HL-60 (cell line): ENCODE measurements at regions not wholly inside any gene's neighbourhood (a gene's known extent, or its start where the extent isn't known, plus 50 kb on each side); places are given as distances from the start of the nearest gene placed in this dataset.

Source experiments
- DNase-seq, 2 experiments: peaks; one replicate each; pipeline ENCODE4 v3.0.0-alpha.2; 2010 to 2020; ENCODE audit warnings: low read depth in 1 of 2, low spot score in 1 of 2
- H3K27ac ChIP-seq: fragments of 250-450 bp; sonication (Bioruptor Pico); replicated peaks from 2 replicates; pipeline ENCODE4 v1.5.1; 2020; ENCODE audit warnings: mild to moderate bottlenecking, moderate library complexity
- H3K27me3 ChIP-seq: fragments of 250-450 bp; sonication (Bioruptor Pico); 2 replicates; pipeline ENCODE4 v1.5.1; 2021; ENCODE audit warnings: mild to moderate bottlenecking, moderate library complexity; ENCODE audit not compliant: insufficient read depth, poor library complexity, severe bottlenecking
- H3K4me3 ChIP-seq: replicated peaks from 2 replicates; pipeline ENCODE4 v1.5.1; 2011; ENCODE audit warnings: mild to moderate bottlenecking, control low read depth, low read length; ENCODE audit not compliant: insufficient read depth
- GABPA ChIP-seq: IDR thresholded peaks from 2 replicates; pipeline ENCODE4 v1.6.1; 2012; ENCODE audit warnings: low read depth
- POLR2AphosphoS5 ChIP-seq: IDR thresholded peaks from 2 replicates; pipeline ENCODE4 v1.6.1; 2012; ENCODE audit warnings: low read depth
- SPI1 ChIP-seq: IDR thresholded peaks from 2 replicates; pipeline ENCODE4 v1.6.1; 2012; ENCODE audit warnings: low read depth, mild to moderate bottlenecking, borderline replicate concordance
- TF ChIP-seq, protein P1 (sequence below): IDR thresholded peaks from 2 replicates; pipeline ENCODE4 v1.6.1; 2012; ENCODE audit warnings: low read depth; ENCODE audit not compliant: insufficient replicate concordance
- TF ChIP-seq, protein P2 (sequence below): IDR thresholded peaks from one replicate; pipeline ENCODE4 v1.5.1; 2011; ENCODE audit warnings: low read length, control low read depth, inconsistent platforms; ENCODE audit not compliant: insufficient read depth

DNA sequence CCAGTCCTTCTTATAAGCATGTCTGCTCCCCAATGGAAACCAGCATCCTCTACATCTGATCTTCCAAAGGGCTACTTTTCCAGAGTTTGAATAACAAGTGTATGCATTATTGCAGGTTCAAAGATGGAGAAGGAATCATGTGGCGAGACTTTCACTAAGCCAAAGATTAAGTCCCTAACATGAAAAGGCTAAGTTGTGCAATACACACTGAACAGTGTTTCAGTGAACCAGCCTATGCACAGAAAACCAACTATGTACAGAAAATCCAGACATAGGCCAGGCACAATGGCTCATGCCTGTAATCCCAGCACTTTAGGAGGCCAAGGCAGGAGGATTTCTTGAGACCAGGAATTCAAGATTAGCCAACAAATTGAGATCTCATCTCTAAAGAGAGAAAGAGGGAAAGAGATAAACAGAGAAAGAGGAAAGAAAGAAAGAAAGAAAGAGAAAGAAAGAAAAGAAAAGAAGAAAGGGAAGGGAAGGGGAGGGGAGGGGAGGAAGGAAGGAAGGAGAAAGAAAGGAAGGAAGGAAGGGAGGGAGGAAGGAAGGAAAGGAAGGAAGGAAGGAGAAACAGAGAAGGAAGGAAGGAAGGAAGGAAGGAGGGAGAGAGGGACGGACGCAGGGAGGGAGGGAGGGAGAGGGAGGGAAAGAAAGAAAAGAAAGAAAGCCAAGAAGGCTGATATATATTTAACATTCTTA is 181.7 kb downstream of the LTN1 start:
- Histone ChIP-seq H3K27ac (no peak overlapping the region), H3K27me3 (no peaks in the 10 kb centered on the region), H3K4me3 (no peak overlapping the region)
- DNase-seq, result no peak
- TF ChIP-seq GABPA (no peak), SPI1 (no peak), POLR2AphosphoS5 (no peak)
- TF ChIP-seq, protein P1, sequence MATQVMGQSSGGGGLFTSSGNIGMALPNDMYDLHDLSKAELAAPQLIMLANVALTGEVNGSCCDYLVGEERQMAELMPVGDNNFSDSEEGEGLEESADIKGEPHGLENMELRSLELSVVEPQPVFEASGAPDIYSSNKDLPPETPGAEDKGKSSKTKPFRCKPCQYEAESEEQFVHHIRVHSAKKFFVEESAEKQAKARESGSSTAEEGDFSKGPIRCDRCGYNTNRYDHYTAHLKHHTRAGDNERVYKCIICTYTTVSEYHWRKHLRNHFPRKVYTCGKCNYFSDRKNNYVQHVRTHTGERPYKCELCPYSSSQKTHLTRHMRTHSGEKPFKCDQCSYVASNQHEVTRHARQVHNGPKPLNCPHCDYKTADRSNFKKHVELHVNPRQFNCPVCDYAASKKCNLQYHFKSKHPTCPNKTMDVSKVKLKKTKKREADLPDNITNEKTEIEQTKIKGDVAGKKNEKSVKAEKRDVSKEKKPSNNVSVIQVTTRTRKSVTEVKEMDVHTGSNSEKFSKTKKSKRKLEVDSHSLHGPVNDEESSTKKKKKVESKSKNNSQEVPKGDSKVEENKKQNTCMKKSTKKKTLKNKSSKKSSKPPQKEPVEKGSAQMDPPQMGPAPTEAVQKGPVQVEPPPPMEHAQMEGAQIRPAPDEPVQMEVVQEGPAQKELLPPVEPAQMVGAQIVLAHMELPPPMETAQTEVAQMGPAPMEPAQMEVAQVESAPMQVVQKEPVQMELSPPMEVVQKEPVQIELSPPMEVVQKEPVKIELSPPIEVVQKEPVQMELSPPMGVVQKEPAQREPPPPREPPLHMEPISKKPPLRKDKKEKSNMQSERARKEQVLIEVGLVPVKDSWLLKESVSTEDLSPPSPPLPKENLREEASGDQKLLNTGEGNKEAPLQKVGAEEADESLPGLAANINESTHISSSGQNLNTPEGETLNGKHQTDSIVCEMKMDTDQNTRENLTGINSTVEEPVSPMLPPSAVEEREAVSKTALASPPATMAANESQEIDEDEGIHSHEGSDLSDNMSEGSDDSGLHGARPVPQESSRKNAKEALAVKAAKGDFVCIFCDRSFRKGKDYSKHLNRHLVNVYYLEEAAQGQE, result no peak
- TF ChIP-seq, protein P2, sequence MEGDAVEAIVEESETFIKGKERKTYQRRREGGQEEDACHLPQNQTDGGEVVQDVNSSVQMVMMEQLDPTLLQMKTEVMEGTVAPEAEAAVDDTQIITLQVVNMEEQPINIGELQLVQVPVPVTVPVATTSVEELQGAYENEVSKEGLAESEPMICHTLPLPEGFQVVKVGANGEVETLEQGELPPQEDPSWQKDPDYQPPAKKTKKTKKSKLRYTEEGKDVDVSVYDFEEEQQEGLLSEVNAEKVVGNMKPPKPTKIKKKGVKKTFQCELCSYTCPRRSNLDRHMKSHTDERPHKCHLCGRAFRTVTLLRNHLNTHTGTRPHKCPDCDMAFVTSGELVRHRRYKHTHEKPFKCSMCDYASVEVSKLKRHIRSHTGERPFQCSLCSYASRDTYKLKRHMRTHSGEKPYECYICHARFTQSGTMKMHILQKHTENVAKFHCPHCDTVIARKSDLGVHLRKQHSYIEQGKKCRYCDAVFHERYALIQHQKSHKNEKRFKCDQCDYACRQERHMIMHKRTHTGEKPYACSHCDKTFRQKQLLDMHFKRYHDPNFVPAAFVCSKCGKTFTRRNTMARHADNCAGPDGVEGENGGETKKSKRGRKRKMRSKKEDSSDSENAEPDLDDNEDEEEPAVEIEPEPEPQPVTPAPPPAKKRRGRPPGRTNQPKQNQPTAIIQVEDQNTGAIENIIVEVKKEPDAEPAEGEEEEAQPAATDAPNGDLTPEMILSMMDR, result no peak

DNA sequence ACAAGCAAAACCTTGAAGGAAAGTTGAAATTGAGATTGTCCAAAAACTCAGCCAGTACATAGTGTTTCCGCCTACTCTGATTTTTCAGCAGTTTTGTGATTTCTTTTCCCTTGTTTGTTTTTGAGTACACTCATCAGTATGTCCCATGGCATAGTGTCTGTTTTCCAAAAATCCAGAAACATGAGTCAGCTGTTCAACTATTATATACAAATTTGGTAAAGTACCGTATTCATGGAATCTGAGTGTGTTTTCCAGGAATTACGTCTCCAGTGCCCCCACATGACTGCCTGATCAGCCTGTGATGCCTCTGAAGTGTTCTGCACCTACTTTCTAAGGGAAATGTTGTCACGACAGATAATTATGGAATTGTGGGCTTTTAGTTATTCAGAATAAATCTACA is 186.8 kb downstream of the LTN1 start:
- Histone ChIP-seq H3K4me3 (no peak overlapping the region), H3K27me3 (peaks cover 2% of the 10 kb centered on the region), H3K27ac (no peak overlapping the region)
- DNase-seq, result no peak
- TF ChIP-seq, protein P1, result no peak
- TF ChIP-seq POLR2AphosphoS5 (no peak), SPI1 (no peak), GABPA (no peak)
- TF ChIP-seq, protein P2, result no peak

DNA sequence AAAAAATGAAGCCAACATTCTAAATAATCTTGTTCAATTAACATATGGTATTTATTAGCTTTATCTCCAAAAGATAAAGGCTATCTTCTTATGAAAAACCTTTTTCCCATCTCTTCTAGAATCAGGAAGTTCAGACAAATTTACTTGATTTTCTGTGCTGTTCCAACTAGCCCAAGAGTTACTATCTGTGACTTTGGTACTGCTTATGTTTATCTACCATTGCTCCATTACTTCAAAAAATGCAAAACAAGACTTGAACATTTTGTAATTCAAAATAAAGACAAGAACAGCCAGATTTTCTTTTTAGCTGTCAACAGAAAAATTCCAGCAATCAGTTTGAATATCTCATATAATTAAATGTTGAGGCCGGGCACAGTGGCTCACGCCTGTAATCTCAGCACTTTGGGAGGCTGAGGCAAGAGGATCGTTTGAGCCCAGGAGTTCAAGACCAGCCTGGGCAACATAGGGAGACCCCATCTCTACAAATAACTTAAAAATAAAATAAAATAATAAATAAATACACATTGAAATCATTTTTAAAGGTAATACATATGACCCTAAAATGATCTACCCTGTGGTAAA is 188.5 kb downstream of the LTN1 start:
- Histone ChIP-seq H3K4me3 (no peak overlapping the region), H3K27ac (no peak overlapping the region), H3K27me3 (peaks cover 2% of the 10 kb centered on the region)
- TF ChIP-seq, protein P2, result no peak
- TF ChIP-seq POLR2AphosphoS5 (no peak), SPI1 (no peak), GABPA (no peak)
- TF ChIP-seq, protein P1, result no peak
- no peak for DNase-seq
